Activated T-cell treated with anti-CD3 and anti-CD28 coated beads, Interleukin-2, amount 50 U/mL, for 72 hours (primary cell): ENCODE measurements at regions not wholly inside any gene's neighbourhood (a gene's known extent, or its start where the extent isn't known, plus 50 kb on each side); places are given as distances from the start of the nearest gene placed in this dataset.
A peak's percentile ranks its signal among the peaks of the same experiment; 100 is the strongest.

Experiments used
- ATAC-seq, 2 donors: fragments of 150-1000 bp; cut with Tn5 transposase; replicated peaks in 1 of 2; 2 replicates each; pipeline ENCODE4 v1.10.0; 2021; ENCODE audit warnings: moderate library complexity in 2 of 2, mild to moderate bottlenecking in 1 of 2
- DNase-seq, 2 donors: peaks; one replicate each; pipeline ENCODE4 v3.0.0; 2021 to 2022; ENCODE audit warnings: mixed read lengths in 1 of 2
- H3K27ac Mint-ChIP-seq: one replicate; pipeline ENCODE4 v1.8.0; 2022; ENCODE audit warnings: mild to moderate bottlenecking, moderate library complexity, mixed read lengths
- H3K27me3 Mint-ChIP-seq: one replicate; pipeline ENCODE4 v1.8.0; 2022; ENCODE audit warnings: low read depth, mixed read lengths
- H3K36me3 Mint-ChIP-seq, 2 donors: one replicate each; pipeline ENCODE4 v1.8.0; 2022; ENCODE audit warnings: mixed read lengths in 2 of 2, mild to moderate bottlenecking in 1 of 2; ENCODE audit not compliant: insufficient read depth in 2 of 2
- H3K4me1 Mint-ChIP-seq: one replicate; pipeline ENCODE4 v1.8.0; 2022; ENCODE audit warnings: low read depth, mixed read lengths
- H3K4me3 Mint-ChIP-seq, 2 donors: one replicate each; pipeline ENCODE4 v1.8.0; 2022; ENCODE audit warnings: mild to moderate bottlenecking in 2 of 2, mixed read lengths in 2 of 2, moderate library complexity in 2 of 2
- H3K9me3 Mint-ChIP-seq, 2 donors: one replicate each; pipeline ENCODE4 v1.8.0; 2022; ENCODE audit warnings: mixed read lengths in 2 of 2

- ATAC-seq, result no peak
- no peaks in the 10 kb centered on the region for H3K36me3 Mint-ChIP-seq
- peaks cover 7% of the 10 kb centered on the region for H3K27me3 Mint-ChIP-seq
- no peak for DNase-seq
- H3K4me1 Mint-ChIP-seq, result no peaks in the 10 kb centered on the region
- H3K9me3 Mint-ChIP-seq, result peaks cover 0 to 8% of the 10 kb centered on the region in 2 donors
- H3K27ac Mint-ChIP-seq, result no peak overlapping the region
- H3K4me3 Mint-ChIP-seq, result no peak overlapping the region
These were observed 53.0 kb upstream of the DAZL start for GRCh38 chr3:16658004-16658924.

GRCh38 chr3:16658925-16659793 is 53.9 kb upstream of the DAZL start:
- Mint-ChIP-seq H3K36me3 (no peaks in the 10 kb centered on the region), H3K4me3 (no peak overlapping the region), H3K27me3 (peaks cover 14% of the 10 kb centered on the region), H3K27ac (no peak overlapping the region), H3K9me3 (peaks cover 0 to 8% of the 10 kb centered on the region in 2 donors), H3K4me1 (no peaks in the 10 kb centered on the region)
- ATAC-seq, result no peak
- no peak for DNase-seq

DNA sequence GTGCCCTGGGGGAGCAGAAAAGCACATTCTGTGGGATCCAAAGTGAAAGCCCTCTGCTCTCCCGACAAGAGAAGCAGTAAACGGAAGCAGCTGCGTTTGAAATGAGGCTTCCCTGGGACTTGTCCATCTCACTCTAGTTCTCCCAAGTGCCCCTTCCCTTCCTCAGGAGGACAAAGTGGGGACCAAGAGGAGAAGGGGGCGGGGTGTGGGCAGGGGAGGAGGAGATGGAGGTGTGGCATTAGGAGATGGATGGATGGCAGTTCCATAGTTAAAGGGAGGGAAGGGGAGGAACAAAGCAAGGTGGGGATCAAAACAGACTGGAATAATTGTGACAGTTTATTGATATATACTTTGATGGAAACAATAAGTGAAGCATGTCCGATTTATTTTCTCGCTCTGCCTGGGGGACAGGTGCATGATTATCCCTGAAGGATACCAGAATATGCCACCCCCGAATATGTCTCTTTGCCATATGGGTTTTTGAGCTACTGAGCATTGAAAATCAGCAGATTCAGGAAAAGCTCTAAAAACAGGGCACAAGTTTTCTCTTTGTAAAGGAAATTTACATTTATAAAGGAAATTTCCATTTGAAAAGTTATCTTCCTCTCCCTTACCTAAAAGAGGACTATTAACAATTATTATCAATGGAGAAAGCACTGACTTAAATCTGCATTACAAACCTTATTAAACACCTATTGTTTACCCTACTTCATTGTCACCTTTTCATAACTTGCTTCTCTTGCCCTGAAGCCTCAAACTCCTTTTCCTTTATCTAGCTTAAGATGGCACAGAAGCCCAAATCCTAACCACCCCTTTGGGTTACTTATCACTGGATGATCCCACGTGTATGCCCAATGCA is 58.9 kb upstream of the DAZL start:
- Mint-ChIP-seq H3K4me1 (no peaks in the 10 kb centered on the region), H3K9me3 (peaks cover 0 to 8% of the 10 kb centered on the region in 2 donors), H3K27me3 (peaks cover 28% of the 10 kb centered on the region), H3K4me3 (no peak overlapping the region), H3K27ac (no peak overlapping the region), H3K36me3 (no peaks in the 10 kb centered on the region)
- DNase-seq, result no peak
- ATAC-seq, result no peak

DNA sequence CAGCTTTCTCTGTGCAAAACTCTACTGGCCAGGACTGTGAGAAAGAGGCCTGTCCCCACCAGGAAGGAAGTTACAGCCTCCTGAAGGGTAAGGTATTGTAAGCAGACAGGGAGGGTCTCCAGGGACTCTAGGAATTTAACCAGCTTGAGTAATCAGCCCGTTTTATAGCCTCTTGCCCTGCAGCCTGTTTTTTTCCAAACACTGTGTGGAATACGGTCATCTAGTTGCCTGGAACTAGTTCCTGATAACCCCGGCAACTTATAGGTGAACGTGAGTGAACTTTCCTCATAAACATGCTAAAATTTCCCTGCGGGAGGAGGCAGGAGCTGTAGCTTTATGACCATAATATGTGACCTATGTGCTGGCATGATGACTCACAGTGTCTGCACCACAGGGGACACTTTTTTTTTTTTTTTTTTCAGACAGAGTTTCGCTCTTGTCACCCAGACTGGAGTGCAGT is 60.1 kb upstream of the DAZL start:
- DNase-seq, result peak in 1 of 2 donors; percentile 17

GRCh38 chr3:16666206-16666605 is 61.0 kb upstream of the DAZL start:
- DNase-seq (no peak), ATAC-seq (no peak)
- no peak overlapping the region for H3K27ac Mint-ChIP-seq
- no peaks in the 10 kb centered on the region for H3K36me3 Mint-ChIP-seq
- peaks cover 0 to 1% of the 10 kb centered on the region in 2 donors for H3K9me3 Mint-ChIP-seq
- no peaks in the 10 kb centered on the region for H3K4me1 Mint-ChIP-seq
- H3K27me3 Mint-ChIP-seq, result peaks cover 22% of the 10 kb centered on the region
- H3K4me3 Mint-ChIP-seq, result no peak overlapping the region

More for the DNA sequence above, 60.1 kb upstream of the DAZL start:
- Mint-ChIP-seq H3K4me1 (no peaks in the 10 kb centered on the region), H3K27ac (no peak overlapping the region), H3K36me3 (no peaks in the 10 kb centered on the region), H3K4me3 (no peak overlapping the region), H3K27me3 (peaks cover 22% of the 10 kb centered on the region), H3K9me3 (peaks cover 0 to 7% of the 10 kb centered on the region in 2 donors)
- peak in 1 of 2 donors; percentile 89 for ATAC-seq

- peaks cover 22% of the 10 kb centered on the region for H3K27me3 Mint-ChIP-seq
- no peak for ATAC-seq
- peaks cover 0 to 1% of the 10 kb centered on the region in 2 donors for H3K36me3 Mint-ChIP-seq
- H3K27ac Mint-ChIP-seq, result no peak overlapping the region
- no peak for DNase-seq
- peaks cover 0 to 2% of the 10 kb centered on the region in 2 donors for H3K9me3 Mint-ChIP-seq
- no peak overlapping the region for H3K4me3 Mint-ChIP-seq
- H3K4me1 Mint-ChIP-seq, result no peaks in the 10 kb centered on the region
These were observed 62.4 kb upstream of the DAZL start for GRCh38 chr3:16667633-16668032.

- Mint-ChIP-seq H3K9me3 (peaks cover 0 to 2% of the 10 kb centered on the region in 2 donors), H3K36me3 (peaks cover 0 to 1% of the 10 kb centered on the region in 2 donors), H3K27ac (no peak overlapping the region), H3K4me3 (no peak overlapping the region), H3K4me1 (no peaks in the 10 kb centered on the region), H3K27me3 (peaks cover 14% of the 10 kb centered on the region)
- no peak for DNase-seq
- ATAC-seq, result no peak
These were observed 63.7 kb upstream of the DAZL start for GRCh38 chr3:16668776-16669545.

DNA sequence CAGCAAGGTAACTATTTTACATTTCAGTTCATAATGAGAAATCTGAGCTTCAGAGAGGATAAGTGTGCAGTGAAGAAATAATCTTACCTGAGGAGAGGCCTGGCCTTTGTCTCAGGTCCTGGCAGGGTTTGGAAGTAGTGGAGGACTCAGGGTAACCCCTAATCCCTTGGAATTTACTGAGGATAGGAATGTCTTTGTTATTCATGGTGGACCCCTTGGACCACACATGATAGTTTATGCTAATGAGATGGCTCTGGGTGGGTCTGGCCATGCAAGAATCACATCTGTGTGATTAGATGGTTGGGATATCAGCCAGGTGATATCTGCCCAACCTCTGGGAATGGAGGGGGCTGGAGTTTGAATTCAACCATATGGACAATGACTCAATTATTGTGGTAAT is 65.0 kb upstream of the DAZL start:
- H3K4me1 Mint-ChIP-seq, result no peaks in the 10 kb centered on the region
- H3K9me3 Mint-ChIP-seq, result peaks cover 0 to 2% of the 10 kb centered on the region in 2 donors
- peaks cover 14% of the 10 kb centered on the region for H3K27me3 Mint-ChIP-seq
- no peak for DNase-seq
- peaks cover 0 to 1% of the 10 kb centered on the region in 2 donors for H3K36me3 Mint-ChIP-seq
- H3K27ac Mint-ChIP-seq, result no peak overlapping the region
- ATAC-seq, result no peak
- H3K4me3 Mint-ChIP-seq, result no peak overlapping the region

- H3K27ac Mint-ChIP-seq, result no peak overlapping the region
- ATAC-seq (no peak), DNase-seq (no peak)
- peaks cover 9% of the 10 kb centered on the region for H3K27me3 Mint-ChIP-seq
- no peaks in the 10 kb centered on the region for H3K4me1 Mint-ChIP-seq
- H3K9me3 Mint-ChIP-seq, result peaks cover 2% of the 10 kb centered on the region in 2 donors
- H3K36me3 Mint-ChIP-seq, result peaks cover 0 to 12% of the 10 kb centered on the region in 2 donors
- H3K4me3 Mint-ChIP-seq, result no peak overlapping the region
These were observed 66.5 kb upstream of the DAZL start for GRCh38 chr3:16671690-16672089.

GRCh38 chr3:16673530-16673929 is 68.3 kb upstream of the DAZL start:
- Mint-ChIP-seq H3K4me3 (no peak overlapping the region), H3K4me1 (no peaks in the 10 kb centered on the region), H3K27me3 (no peaks in the 10 kb centered on the region), H3K9me3 (peaks cover 5 to 8% of the 10 kb centered on the region in 2 donors), H3K36me3 (peaks cover 4 to 15% of the 10 kb centered on the region in 2 donors), H3K27ac (no peak overlapping the region)
- ATAC-seq (no peak), DNase-seq (no peak)

DNA sequence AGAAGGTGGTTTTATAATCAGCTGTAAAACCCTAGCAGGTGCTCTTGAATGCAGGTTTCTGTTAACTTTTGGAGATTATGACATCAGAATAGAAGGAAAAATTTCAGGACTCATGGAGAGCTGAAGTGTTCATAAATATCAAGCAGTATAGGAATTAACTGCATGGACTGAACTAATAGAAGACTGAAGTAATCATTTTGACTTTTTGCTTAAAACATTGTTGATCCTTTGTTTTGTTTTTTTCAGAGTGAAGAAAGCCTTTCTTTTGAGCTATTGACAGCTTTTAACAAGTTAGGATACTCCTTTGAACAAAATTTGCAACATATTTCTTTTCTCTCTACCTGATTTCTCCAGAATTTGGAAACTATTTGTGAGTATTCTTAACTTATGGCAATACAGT is 70.6 kb upstream of the DAZL start:
- H3K4me3 Mint-ChIP-seq, result no peak overlapping the region
- peaks cover 4 to 15% of the 10 kb centered on the region in 2 donors for H3K36me3 Mint-ChIP-seq
- DNase-seq (no peak), ATAC-seq (no peak)
- no peak overlapping the region for H3K27ac Mint-ChIP-seq
- H3K27me3 Mint-ChIP-seq, result no peaks in the 10 kb centered on the region
- no peaks in the 10 kb centered on the region for H3K4me1 Mint-ChIP-seq
- peaks cover 5 to 8% of the 10 kb centered on the region in 2 donors for H3K9me3 Mint-ChIP-seq

- peaks cover 0 to 2% of the 10 kb centered on the region in 2 donors for H3K9me3 Mint-ChIP-seq
- no peaks in the 10 kb centered on the region for H3K4me1 Mint-ChIP-seq
- H3K27me3 Mint-ChIP-seq, result no peaks in the 10 kb centered on the region
- no peak for DNase-seq
- H3K27ac Mint-ChIP-seq, result no peak overlapping the region
- peaks cover 0 to 2% of the 10 kb centered on the region in 2 donors for H3K36me3 Mint-ChIP-seq
- no peak overlapping the region for H3K4me3 Mint-ChIP-seq
- no peak for ATAC-seq
These were observed 81.5 kb upstream of the DAZL start for GRCh38 chr3:16686679-16687078.
